ENCODE measurements at regions not wholly inside any gene's neighbourhood (a gene's known extent, or its start where the extent isn't known, plus 50 kb on each side); places are given as distances from the start of the nearest gene placed in this dataset.

GRCh38 chr3:177483182-177483967 is 286.1 kb upstream of the TBL1XR1 start:
- H3K9me3 ChIP-seq (ENCODE audit: low read depth, low read length) = peaks cover 2% of the 10 kb centered on the region
- no peaks in the 10 kb centered on the region for H4K20me1 ChIP-seq (ENCODE audit: insufficient read depth, low read length)
- H3K4me1 ChIP-seq (ENCODE audit: insufficient read depth, low read length) = peaks cover 15% of the 10 kb centered on the region
- H3K27ac ChIP-seq (ENCODE audit: low read depth, low read length) = no peak overlapping the region
- no peak overlapping the region for H3K4me3 ChIP-seq (ENCODE audit: insufficient read depth, low read length)
- TF ChIP-seq, protein P1, sequence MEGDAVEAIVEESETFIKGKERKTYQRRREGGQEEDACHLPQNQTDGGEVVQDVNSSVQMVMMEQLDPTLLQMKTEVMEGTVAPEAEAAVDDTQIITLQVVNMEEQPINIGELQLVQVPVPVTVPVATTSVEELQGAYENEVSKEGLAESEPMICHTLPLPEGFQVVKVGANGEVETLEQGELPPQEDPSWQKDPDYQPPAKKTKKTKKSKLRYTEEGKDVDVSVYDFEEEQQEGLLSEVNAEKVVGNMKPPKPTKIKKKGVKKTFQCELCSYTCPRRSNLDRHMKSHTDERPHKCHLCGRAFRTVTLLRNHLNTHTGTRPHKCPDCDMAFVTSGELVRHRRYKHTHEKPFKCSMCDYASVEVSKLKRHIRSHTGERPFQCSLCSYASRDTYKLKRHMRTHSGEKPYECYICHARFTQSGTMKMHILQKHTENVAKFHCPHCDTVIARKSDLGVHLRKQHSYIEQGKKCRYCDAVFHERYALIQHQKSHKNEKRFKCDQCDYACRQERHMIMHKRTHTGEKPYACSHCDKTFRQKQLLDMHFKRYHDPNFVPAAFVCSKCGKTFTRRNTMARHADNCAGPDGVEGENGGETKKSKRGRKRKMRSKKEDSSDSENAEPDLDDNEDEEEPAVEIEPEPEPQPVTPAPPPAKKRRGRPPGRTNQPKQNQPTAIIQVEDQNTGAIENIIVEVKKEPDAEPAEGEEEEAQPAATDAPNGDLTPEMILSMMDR (IDR thresholded peaks at IDR 0.05; ENCODE audit: extremely low read depth, low read depth, low read length) = peak; percentile 18
- H3K79me2 ChIP-seq (ENCODE audit: insufficient read depth, low read length) = no peaks in the 10 kb centered on the region
- no peak for DNase-seq (ENCODE audit: insufficient read length, low spot score, missing footprints)
- no peaks in the 10 kb centered on the region for H3K36me3 ChIP-seq (ENCODE audit: insufficient read depth, low read length)
- no peak overlapping the region for H3K4me2 ChIP-seq (ENCODE audit: insufficient read depth, low read length)
- no peak overlapping the region for H2AFZ ChIP-seq (ENCODE audit: low read length)
- no peaks in the 10 kb centered on the region for H3K27me3 ChIP-seq (ENCODE audit: insufficient read depth, low read length)

DNA sequence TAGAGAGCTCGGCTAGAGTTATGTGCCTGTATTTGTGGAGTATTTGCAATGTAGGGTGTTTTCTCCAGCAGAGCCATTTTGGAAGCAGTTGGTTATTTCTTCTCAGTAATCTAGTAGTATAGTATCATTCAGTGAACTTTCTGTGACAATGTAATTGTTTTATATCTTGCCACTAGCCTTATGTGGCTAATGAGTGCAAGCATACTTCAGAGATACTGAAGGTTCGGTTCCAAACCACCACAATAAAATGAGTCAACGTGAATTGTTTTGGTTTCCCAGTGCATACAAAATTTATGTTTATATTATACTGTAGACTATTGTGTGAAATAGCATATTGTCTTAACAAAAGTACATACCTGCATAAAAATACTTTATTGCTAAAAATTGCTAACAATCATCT is 286.9 kb upstream of the TBL1XR1 start:
- TF ChIP-seq, protein P1 (IDR thresholded peaks at IDR 0.05; ENCODE audit: extremely low read depth, low read depth, low read length) = no peak
- no peaks in the 10 kb centered on the region for H3K27me3 ChIP-seq (ENCODE audit: insufficient read depth, low read length)
- peaks cover 2% of the 10 kb centered on the region for H3K9me3 ChIP-seq (ENCODE audit: low read depth, low read length)
- no peak for DNase-seq (ENCODE audit: insufficient read length, low spot score, missing footprints)
- H4K20me1 ChIP-seq (ENCODE audit: insufficient read depth, low read length) = no peaks in the 10 kb centered on the region
- H3K4me2 ChIP-seq (ENCODE audit: insufficient read depth, low read length) = no peak overlapping the region
- H3K36me3 ChIP-seq (ENCODE audit: insufficient read depth, low read length) = no peaks in the 10 kb centered on the region
- no peak overlapping the region for H2AFZ ChIP-seq (ENCODE audit: low read length)
- no peaks in the 10 kb centered on the region for H3K79me2 ChIP-seq (ENCODE audit: insufficient read depth, low read length)
- peaks cover 18% of the 10 kb centered on the region for H3K4me1 ChIP-seq (ENCODE audit: insufficient read depth, low read length)
- H3K4me3 ChIP-seq (ENCODE audit: insufficient read depth, low read length) = no peak overlapping the region
- H3K27ac ChIP-seq (ENCODE audit: low read depth, low read length) = no peak overlapping the region

DNA sequence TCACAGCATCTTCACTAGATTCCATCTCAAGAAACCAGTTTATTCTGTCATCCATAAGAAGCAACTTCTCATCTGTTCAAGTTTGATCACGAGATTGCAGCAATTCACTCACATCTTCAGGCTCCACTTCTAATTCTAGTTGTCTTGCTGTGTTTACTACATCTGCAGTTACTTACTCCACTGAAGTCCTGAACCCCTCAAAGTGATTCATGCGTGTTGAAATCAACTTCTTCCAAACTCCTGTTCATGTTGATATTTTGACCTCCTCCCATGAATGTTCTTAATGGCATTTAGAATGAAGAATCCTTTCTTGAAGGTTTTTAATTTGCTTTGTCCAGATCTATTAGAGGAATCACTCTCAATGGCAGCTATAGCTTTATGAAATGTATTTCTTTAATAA is 287.6 kb upstream of the TBL1XR1 start:
- TF ChIP-seq, protein P1 (IDR thresholded peaks at IDR 0.05; ENCODE audit: extremely low read depth, low read depth, low read length) = no peak
- Histone ChIP-seq H3K36me3 (ENCODE audit: insufficient read depth, low read length) (no peaks in the 10 kb centered on the region), H3K27ac (ENCODE audit: low read depth, low read length) (no peak overlapping the region), H3K4me1 (ENCODE audit: insufficient read depth, low read length) (peaks cover 18% of the 10 kb centered on the region), H3K4me2 (ENCODE audit: insufficient read depth, low read length) (no peak overlapping the region), H3K79me2 (ENCODE audit: insufficient read depth, low read length) (no peaks in the 10 kb centered on the region), H3K9me3 (ENCODE audit: low read depth, low read length) (peaks cover 2% of the 10 kb centered on the region), H4K20me1 (ENCODE audit: insufficient read depth, low read length) (no peaks in the 10 kb centered on the region), H2AFZ (ENCODE audit: low read length) (no peak overlapping the region), H3K4me3 (ENCODE audit: insufficient read depth, low read length) (no peak overlapping the region), H3K27me3 (ENCODE audit: insufficient read depth, low read length) (no peaks in the 10 kb centered on the region)
- DNase-seq (ENCODE audit: insufficient read length, low spot score, missing footprints) = no peak

- TF ChIP-seq, protein P1 (IDR thresholded peaks at IDR 0.05; ENCODE audit: extremely low read depth, low read depth, low read length) = no peak
- no peak overlapping the region for H3K4me3 ChIP-seq (ENCODE audit: insufficient read depth, low read length)
- H3K4me2 ChIP-seq (ENCODE audit: insufficient read depth, low read length) = no peak overlapping the region
- peaks cover 34% of the 10 kb centered on the region for H3K4me1 ChIP-seq (ENCODE audit: insufficient read depth, low read length)
- H3K9me3 ChIP-seq (ENCODE audit: low read depth, low read length) = peaks cover 2% of the 10 kb centered on the region
- H3K27me3 ChIP-seq (ENCODE audit: insufficient read depth, low read length) = no peaks in the 10 kb centered on the region
- H3K27ac ChIP-seq (ENCODE audit: low read depth, low read length) = peak overlapping the region; percentile 15
- no peak for DNase-seq (ENCODE audit: insufficient read length, low spot score, missing footprints)
- no peaks in the 10 kb centered on the region for H3K79me2 ChIP-seq (ENCODE audit: insufficient read depth, low read length)
- H2AFZ ChIP-seq (ENCODE audit: low read length) = no peak overlapping the region
- H4K20me1 ChIP-seq (ENCODE audit: insufficient read depth, low read length) = no peaks in the 10 kb centered on the region
- no peaks in the 10 kb centered on the region for H3K36me3 ChIP-seq (ENCODE audit: insufficient read depth, low read length)
These were observed 290.4 kb upstream of the TBL1XR1 start for GRCh38 chr3:177487635-177488186.

Data from osteoblast (primary cell).